ENCODE measurements at regions not wholly inside any gene's neighbourhood (a gene's known extent, or its start where the extent isn't known, plus 50 kb on each side); places are given as distances from the start of the nearest gene placed in this dataset.
"Not testable (repeated sequence)": the region's sequence is repeated elsewhere in the genome, so short reads cannot be mapped to it uniquely, and the experiment has no call there.

- DNase-seq: not testable (repeated sequence)
Observed at GRCh38 chr17:73859439-73860008, 215.3 kb upstream of the SDK2 start.

DNA sequence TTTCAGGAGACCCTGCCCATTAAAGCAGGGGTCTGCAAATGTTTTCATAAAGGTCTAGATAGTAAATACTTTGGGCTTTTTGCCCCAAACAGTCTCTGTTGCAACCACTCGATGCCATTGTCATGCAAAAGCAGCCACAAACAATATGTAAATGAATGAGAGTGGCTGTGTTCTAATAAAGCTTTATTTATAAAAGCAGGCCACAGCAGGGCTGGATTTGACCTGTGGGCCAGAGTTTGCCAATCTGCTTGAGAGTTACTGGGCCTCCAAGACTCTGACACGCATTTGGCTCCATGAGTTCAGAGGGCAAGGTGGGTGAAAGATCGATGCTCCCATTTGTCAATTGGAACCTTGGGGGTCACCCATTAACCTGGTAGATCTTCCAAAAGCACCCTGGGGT, 217.3 kb upstream of the SDK2 start:
- no peak for DNase-seq

DNA sequence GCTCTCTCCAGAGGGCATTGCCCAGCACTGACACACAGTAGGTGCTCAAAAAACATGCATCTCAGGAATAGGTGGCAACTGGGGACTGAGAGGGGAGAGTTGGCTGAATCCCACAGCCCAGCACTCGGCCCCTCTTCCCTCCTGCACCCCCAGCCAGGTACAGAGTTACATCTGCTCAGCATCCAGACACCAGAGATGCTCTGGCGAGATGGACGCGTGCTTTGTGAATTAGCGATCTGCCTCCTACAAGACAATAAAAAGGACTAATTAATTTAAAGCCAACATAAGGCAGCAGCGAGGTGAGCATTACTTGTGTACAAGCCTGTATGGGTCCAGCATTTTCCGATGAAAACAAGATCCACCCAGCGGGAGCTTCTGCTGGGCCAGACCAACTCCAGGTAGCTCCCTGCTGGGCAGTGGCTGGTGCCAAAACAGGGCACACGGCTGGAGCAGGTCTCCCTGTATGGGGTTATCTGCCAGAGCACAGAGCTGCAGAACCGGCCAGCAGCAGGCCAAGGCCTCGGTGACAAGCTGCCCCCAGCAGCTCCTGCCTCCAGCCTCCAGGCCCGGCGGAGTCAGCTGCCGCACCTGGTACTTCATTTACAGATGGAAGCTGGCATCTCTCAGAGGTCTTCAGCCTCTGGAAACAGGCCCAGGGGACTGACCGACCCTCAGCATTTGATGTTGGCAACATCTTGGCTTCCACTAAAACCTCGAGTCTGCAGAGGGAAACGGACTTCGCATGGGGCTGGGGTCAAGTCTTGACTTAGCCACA, 219.7 kb upstream of the SDK2 start:
- DNase-seq: no peak

- DNase-seq: no peak
Observed at GRCh38 chr17:73865831-73866230, 221.6 kb upstream of the SDK2 start.

DNA sequence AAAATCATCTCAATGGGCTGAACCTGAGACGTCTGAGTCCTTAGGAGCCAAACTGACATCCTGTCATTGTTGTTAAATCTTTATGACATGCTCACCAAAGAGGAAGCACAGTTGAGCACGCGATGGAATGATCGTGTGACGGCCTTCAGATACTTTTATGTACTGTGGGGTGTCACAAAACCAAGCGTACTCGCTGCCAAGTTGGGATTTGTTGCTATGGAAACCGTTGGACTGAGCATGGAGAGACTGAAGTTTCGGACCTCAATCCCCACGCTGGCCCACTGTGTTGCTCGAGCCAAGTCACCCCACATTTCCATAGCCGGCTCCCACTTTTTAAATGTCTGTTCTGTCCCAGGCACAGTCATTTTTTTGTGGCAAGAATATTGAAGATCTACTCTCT, 222.8 kb upstream of the SDK2 start:
- no peak for DNase-seq

DNA sequence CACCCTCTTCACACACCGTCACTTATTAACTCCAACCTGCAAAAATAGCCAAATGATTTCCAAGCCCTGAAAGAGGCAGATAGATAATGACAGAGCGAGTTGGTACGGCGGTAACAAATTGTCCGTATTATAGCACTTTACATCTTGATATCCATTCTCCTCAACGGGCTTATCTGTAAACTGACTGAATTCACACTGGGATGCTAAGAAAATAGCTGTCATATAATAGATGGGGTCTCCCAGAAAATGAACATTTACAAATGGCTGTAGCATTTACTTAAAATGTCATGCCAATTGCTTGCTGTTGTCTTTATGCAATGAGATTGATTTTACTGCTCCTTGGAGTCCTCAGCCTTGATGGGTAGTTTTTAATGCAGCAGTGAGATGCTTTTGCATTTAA, 225.8 kb upstream of the SDK2 start:
- DNase-seq: no peak

GRCh38 chr17:73870473-73870872, 226.2 kb upstream of the SDK2 start:
- no peak for DNase-seq

GRCh38 chr17:73872816-73873215, 228.6 kb upstream of the SDK2 start:
- DNase-seq: no peak

GRCh38 chr17:73874008-73874720, 229.9 kb upstream of the SDK2 start:
- no peak for DNase-seq

DNA sequence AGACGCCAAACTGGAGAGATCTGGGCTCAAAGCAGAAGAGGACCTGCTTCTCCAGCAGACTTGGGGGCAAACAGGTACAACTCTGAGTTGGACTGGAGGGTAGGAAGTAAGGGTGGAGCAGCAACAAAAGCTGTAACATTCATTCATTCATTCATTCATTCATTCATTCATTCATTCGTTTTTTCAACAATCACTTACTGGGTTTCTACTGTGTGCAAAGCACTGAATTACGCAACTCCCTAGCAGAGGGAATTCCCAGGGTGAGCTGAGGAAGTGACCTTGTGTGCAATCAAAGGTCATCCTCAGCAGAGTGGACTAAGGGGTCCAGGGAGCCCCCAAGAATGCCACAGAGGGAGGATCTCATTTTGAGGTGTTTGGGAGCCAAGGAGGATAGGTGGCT, 231.1 kb upstream of the SDK2 start:
- no peak for DNase-seq

GRCh38 chr17:73877962-73878361, 233.7 kb upstream of the SDK2 start:
- DNase-seq: no peak

DNA sequence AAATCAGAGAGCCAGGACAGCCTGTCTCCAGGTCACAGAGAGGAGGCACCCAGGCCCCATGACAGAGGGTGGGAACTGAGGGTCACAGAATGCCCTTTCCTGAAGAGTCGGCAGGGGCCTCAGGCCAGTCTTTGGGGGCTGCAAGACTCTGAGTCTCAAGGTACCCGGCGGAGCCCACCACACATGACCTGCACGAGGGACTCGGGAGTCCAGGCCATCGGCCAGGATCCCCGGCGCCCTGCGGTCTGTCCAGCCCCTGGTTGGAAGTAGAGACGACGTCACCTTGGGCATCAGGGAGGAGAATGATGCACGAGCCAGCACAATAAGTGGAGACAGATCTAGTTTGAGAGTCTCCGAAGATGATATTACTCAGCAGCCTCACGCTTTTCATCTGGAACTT, 234.7 kb upstream of the SDK2 start:
- no peak for DNase-seq

DNA sequence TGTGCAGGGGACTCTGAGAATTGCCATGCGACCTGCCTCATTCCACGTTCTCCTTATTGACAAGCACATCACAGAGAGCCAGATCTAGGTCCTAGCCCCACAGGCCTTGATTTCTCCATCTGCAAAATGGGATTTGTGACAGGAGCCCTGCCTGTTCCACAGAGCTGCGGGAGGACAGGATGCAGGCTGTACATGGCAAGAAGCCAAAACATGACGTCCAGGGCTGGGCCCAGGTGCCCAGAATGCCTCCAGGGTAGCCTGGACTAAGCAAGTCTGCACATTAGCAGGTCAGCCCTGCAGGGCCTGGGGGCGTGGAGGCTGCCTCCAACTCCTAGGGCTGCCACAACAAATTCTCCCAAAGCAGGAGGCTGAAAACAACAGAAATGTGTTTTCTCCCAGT, 235.7 kb upstream of the SDK2 start:
- DNase-seq: no peak

- no peak for DNase-seq
Observed at GRCh38 chr17:73882590-73882989, 238.3 kb upstream of the SDK2 start.

GRCh38 chr17:73883175-73883574, 238.9 kb upstream of the SDK2 start:
- no peak for DNase-seq

DNA sequence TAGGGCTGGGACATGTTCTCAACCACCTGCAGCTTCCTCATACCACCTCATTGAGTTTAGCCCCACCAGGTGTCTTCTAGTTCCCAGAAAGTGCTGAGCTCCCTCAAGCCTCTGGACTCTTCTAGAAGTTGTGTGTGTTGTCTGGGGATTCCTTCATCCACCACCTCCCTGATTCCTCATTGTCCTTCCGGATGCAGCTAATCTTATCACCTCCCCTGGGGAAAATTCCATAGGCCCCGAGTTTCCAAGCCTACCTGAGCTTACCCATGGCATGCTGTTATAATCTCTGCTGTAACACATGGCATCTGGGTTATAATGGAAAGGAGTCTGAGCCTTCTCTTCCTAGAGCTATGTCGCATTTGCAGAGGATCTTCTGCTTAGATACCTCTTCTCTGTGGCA, 243.5 kb upstream of the SDK2 start:
- DNase-seq: no peak

GRCh38 chr17:73888862-73889261, 244.6 kb upstream of the SDK2 start:
- DNase-seq: no peak

DNA sequence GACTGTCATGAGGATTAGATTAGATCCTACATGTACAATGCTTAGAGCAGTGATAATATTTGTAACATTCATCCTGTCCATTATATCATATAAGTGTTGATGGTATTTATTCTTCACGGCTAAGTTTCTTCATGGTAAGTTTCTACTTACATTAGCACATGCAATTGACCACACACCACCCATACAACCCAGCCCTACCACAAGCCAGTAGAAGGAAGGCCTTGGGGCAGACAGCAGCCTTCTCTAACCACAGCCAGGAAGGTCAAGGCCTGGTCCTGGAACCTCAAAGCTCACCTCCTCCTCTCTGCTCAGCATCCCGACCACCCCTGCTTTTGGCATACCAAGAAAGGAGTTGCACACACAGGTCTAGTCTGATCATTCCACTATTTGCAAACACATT, 245.2 kb upstream of the SDK2 start:
- no peak for DNase-seq

DNA sequence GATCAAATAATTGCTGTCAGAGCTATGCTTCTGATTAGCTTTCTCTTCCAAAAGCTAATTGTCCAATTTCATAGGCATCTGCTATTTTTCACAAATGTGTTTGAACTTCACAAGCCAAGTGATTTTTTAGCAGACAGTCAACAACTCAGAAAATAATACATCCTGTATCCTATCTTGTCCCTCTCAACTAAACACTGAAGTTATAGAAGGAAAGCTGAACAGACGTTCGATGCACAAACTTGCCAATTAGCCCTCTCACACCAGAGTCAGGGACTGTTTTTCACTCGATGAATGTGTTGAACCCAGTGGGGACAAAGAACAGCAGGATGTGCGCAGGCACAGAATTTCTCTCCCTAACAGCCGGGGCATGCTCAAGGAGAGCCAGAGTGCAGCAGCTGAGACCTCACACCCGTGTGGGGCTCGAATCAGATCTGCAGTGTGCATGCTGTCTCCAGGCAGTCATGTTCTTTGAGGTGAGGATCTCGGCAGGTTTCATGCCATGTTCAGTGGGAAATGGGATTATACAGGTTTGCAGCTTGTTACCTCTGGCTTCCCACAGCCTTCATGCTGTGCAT, 246.7 kb upstream of the SDK2 start:
- no peak for DNase-seq

DNA sequence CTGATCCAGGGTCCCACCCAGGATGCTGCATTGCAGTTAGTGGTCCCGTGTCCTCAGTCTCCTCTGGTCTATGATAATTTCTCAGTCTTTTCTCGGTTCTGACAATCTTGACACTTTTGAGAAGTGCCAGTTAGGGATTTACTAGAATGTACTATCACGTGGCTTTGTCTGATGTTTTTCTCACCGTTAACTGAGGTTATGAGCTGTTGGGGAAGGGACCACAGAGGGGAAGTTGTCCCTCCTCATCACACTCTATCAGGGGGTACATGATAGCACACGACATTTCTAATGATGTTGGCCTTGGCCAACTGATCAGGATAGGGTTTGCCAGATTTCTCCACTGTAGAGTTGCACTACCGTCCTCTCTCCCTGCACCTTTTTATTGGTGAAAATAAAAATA, 250.9 kb upstream of the SDK2 start:
- DNase-seq: no peak

GRCh38 chr17:73896966-73897365, 252.7 kb upstream of the SDK2 start:
- DNase-seq: no peak

DNA sequence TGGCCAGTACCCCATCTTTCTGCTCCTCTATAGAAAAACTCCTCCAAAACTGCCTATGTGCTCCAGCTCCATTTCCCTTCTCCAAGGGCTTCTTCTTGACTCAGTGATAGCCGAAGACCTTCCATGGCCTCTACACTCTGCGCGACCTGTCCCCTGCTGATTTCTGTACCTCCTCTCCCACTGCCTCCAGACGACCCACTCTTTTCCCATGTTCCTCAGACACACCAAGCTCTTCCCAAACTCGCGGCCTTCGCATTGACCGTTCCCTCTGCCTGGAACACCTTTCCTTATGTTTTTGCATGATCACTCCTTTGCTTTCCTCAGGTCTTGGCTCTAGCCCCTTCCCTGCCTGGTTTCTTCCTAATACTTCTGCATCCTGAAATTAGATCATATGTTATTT, 255.6 kb upstream of the SDK2 start:
- DNase-seq: no peak

DNA sequence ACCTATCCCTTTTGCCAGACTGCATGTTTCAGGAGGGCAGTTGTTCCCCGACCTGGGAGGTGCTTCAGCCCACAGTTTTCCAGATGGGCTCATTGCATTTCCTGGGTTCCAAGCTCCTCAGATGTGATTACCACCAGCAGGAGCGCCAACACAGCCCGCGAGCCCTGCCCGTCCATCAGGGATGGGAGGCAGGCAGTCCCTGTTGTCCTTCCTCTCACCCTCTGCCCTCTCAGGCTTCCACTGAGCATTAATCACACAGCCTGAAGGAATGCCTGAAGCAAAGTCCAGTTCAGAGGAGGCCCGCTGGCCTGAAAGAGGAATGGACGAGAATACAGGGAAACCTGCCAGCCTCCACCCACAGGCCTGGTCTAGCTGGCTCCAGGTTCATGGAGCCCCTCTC, 256.3 kb upstream of the SDK2 start:
- no peak for DNase-seq

- no peak for DNase-seq
Observed at GRCh38 chr17:73901249-73901648, 257.0 kb upstream of the SDK2 start.
